Gastroesophageal sphincter (tissue), 3 donors: ENCODE measurements at regions not wholly inside any gene's neighbourhood (a gene's known extent, or its start where the extent isn't known, plus 50 kb on each side); places are given as distances from the start of the nearest gene placed in this dataset.

Experiments used
- CTCF ChIP-seq, 4 experiments: fragments of 200-600 bp in 2 of 4; fragments of 450-650 bp in 2 of 4; sonication (generic) in 1 of 4; IDR thresholded peaks; one replicate each; pipeline ENCODE4 v1.5.1; 2017 to 2019; ENCODE audit warnings: antibody characterized with exemption in 4 of 4, mild to moderate bottlenecking in 2 of 4, moderate library complexity in 2 of 4
- EP300 ChIP-seq: sonication (generic); formaldehyde crosslinking; IDR thresholded peaks from one replicate; pipeline ENCODE4 v1.6.1; 2017; ENCODE audit warnings: antibody characterized with exemption, mild to moderate bottlenecking
- POLR2A ChIP-seq, 2 donors: fragments of 450-650 bp; IDR thresholded peaks; one replicate each; pipeline ENCODE4 v1.6.1; 2017; ENCODE audit warnings: antibody characterized with exemption in 2 of 2, mild to moderate bottlenecking in 2 of 2, moderate library complexity in 1 of 2
- POLR2AphosphoS5 ChIP-seq: sonication (generic); formaldehyde crosslinking; IDR thresholded peaks from one replicate; pipeline ENCODE4 v1.6.1; 2017; ENCODE audit warnings: antibody characterized with exemption

- TF ChIP-seq CTCF (IDR thresholded peaks at IDR 0.05), result no peak
- no peak for TF ChIP-seq POLR2A (IDR thresholded peaks at IDR 0.05)
- TF ChIP-seq POLR2AphosphoS5, result no peak
- TF ChIP-seq EP300, result no peak
These were observed 284.6 kb downstream of the C16orf95 start for GRCh38 chr16:87032554-87032953.
